A204.1 (cell line): ENCODE measurements at regions not wholly inside any gene's neighbourhood (a gene's known extent, or its start where the extent isn't known, plus 50 kb on each side); places are given as distances from the start of the nearest gene placed in this dataset.
"Not testable (repeated sequence)": the region's sequence is repeated elsewhere in the genome, so short reads cannot be mapped to it uniquely, and the experiment has no call there.

Experiments used
- FAIRE-seq: peaks from 2 replicates; lab custom pipeline; 2012; peaks lifted over from hg19 to GRCh38; lab: Jason Lieb, UNC

- FAIRE-seq: no peak
These were observed 820.3 kb downstream of the LTN1 start for GRCh38 chr21:28172376-28172775.

DNA sequence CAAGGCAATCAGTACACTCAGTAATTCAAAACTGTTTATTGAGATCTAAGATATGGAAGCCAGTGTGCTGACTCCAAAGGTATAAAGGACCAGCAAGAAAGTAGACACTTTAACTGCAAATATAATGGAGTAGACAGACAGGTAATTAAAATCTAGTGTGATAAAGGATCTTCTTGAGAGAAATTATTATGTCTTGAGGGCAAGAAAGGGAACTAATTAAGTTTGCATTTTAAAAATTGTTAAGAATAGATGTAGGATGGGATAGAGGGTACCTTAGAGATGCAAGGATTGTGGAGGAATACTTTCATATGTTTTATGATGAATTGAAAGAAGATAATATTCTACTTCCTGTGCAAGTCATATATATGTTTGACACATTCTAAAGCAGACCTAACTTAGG lies 825.3 kb downstream of the LTN1 start:
- FAIRE-seq: no peak

DNA sequence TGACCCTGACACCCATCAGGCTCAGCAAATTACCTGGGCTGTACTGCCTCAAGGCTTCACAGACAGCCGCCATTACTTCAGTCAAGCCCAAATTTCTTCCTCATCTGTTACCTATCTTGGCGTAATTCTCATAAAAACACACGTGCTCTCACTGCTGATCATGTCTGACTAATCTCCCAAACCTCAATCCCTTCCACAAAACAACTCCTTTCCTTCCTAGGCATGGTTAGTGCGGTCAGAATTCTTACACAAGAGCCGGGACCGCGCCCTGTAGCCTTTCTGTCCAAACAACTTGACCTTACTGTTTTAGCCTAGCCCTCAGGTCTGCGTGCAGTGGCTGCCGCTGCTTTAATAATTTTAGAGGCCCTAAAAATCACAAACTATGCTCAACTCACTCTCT lies 828.2 kb downstream of the LTN1 start:
- not testable (repeated sequence) for FAIRE-seq

DNA sequence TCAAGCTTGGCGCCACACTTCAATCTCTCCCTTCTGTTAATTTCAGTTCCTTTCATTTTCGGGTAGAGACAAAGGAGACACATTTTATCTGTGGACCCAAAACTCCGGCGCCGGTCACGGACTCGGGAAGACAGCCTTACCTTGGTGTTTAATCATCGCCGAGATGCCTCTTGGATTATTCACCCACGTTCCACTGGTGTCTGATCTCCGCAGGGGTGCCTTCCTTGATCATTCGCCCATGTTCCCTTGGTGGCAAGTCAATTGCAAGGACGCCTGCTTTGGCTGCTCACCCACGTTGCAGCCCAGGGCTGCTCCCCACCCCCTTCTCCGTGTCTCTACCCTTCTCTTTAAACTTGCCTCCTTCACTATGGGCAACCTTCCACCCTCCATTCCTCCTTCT lies 830.6 kb downstream of the LTN1 start:
- FAIRE-seq: not testable (repeated sequence)

GRCh38 chr21:28160378-28160777 lies 832.3 kb downstream of the LTN1 start:
- FAIRE-seq: no peak

DNA sequence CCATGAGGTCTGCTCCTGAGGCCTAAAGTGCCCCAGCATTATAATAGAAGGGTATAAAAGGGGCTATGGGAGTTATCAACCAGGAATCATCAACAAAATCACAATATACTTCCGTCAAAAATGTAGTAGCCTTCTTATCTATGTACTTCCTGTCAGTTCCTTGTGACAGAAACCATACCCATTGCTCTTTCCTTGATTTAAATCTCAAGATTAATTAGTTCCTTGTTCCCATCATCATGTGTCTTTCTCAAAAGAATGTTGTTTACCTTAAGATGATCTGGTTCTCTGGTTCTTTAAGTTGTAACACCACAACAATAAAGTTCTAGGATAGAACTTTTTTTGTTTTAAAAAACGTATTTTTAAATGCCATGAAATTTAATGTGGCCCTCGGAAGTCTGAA lies 833.3 kb downstream of the LTN1 start:
- FAIRE-seq: no peak

- no peak for FAIRE-seq
These were observed 836.1 kb downstream of the LTN1 start for GRCh38 chr21:28156590-28156989.

DNA sequence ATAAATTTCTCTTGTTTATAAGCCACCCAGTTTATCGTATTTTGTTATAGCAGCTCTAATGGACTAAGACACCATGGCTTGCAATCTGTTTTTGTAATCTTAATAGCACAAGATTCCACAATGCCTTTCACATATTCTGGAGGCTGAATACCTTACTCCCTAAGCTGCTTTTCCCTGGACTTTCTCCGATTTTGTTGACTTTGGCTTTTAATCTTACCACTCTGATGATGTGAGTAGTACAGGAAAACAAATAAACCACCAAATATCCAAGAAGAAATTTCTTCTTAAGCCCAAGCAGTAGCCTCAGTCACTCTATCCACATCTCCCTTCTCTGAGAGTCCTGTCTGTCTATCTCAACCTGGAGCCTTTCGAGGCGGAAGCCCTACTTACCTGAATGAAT lies 838.6 kb downstream of the LTN1 start:
- FAIRE-seq: no peak

DNA sequence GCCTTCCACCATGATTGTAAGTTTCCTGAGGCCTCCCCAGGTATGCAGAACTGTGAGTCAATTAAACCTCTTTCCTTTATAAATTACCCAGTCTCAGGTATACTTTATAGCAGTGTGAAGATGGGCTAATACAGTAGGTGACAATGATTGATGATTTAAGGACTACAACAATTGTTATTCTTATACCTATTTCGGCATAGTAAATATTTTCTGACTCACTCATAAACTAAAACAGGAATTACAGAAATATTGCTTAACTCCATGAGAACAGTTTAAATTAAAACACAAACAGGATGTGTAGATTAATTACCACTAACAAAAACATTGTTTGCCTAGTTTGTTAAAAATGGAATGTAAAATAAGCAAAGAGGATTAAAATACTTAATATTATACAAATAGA lies 839.9 kb downstream of the LTN1 start:
- no peak for FAIRE-seq

GRCh38 chr21:28151758-28152157 lies 840.9 kb downstream of the LTN1 start:
- FAIRE-seq: no peak

- FAIRE-seq: no peak
These were observed 841.9 kb downstream of the LTN1 start for GRCh38 chr21:28150778-28151177.

- FAIRE-seq: no peak
These were observed 844.1 kb downstream of the LTN1 start for GRCh38 chr21:28148400-28149064.

DNA sequence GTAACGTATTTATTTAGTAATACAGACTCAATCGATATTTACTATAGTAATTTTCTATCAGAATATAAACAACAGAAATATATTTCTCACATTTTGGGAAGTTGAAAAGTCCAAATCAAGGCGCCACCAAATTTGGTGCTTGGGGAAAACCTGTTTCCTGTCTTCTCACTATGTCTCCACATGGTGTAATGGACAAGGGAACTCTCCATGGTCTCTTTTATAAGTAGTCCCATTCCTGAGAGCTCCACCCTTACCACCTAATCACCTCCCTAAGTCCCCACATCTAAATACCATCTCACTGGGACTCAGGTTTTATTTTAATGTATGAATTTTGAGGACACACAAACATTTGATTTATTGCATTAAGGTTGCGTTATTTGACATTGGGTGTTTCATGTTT lies 848.0 kb downstream of the LTN1 start:
- FAIRE-seq: no peak

GRCh38 chr21:28144089-28144488 lies 848.6 kb downstream of the LTN1 start:
- no peak for FAIRE-seq

GRCh38 chr21:28142697-28143096 lies 850.0 kb downstream of the LTN1 start:
- FAIRE-seq: no peak

- FAIRE-seq: no peak
These were observed 854.4 kb downstream of the LTN1 start for GRCh38 chr21:28138272-28138671.

- FAIRE-seq: no peak
These were observed 855.9 kb downstream of the LTN1 start for GRCh38 chr21:28136656-28137255.

- FAIRE-seq: no peak
These were observed 857.0 kb downstream of the LTN1 start for GRCh38 chr21:28135646-28136045.

- FAIRE-seq: no peak
These were observed 859.6 kb downstream of the LTN1 start for GRCh38 chr21:28133116-28133515.

DNA sequence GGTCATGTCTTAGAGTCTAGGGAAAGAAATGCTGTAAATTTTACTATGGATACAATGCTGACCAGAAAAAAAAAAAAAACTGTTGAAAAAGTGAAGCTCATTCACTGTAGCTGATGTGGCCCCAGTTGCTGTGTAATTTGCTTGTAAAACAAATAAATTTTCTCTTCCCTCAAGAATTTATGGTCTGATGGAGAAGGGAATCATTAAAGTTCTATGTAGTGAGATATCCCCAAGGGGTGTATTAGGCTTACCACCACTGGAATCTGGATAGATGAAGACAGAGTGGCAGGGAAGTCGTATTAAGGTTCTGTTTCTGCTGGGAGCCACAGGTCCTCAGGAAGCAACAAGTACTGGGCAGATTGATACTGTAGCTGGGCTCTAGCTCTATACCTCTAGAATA lies 860.0 kb downstream of the LTN1 start:
- no peak for FAIRE-seq

GRCh38 chr21:28127175-28127785 lies 865.4 kb downstream of the LTN1 start:
- no peak for FAIRE-seq

- no peak for FAIRE-seq
These were observed 866.0 kb downstream of the LTN1 start for GRCh38 chr21:28126521-28127174.

GRCh38 chr21:28124541-28124940 lies 868.1 kb downstream of the LTN1 start:
- FAIRE-seq: no peak
